GM20431 (cell line): ENCODE measurements at regions not wholly inside any gene's neighbourhood (a gene's known extent, or its start where the extent isn't known, plus 50 kb on each side); places are given as distances from the start of the nearest gene placed in this dataset.

Experiments
- in situ Hi-C: fragments of 300-500 bp; cut with MseI, MboI; formaldehyde crosslinking; loops from one replicate; pipeline ENCODE4 v1.15.0; 2020; ENCODE audit warnings: low sequenced_read_pairs; ENCODE audit not compliant: unreplicated experiment

- in situ Hi-C loops, result no loop called here
Observed at GRCh38 chr1:30359539-30360220, 363.7 kb downstream of the MATN1 start.

- in situ Hi-C loops, result no loop called here
Observed at GRCh38 chr1:30358500-30358899, 364.9 kb downstream of the MATN1 start.

GRCh38 chr1:30356839-30357238, 366.5 kb downstream of the MATN1 start:
- in situ Hi-C loops, result no loop called here

GRCh38 chr1:30354410-30354809, 369.0 kb downstream of the MATN1 start:
- in situ Hi-C loops, result no loop called here

GRCh38 chr1:30353637-30354036, 369.7 kb downstream of the MATN1 start:
- in situ Hi-C loops, result no loop called here

- in situ Hi-C loops, result no loop called here
Observed at GRCh38 chr1:30348147-30348546, 375.2 kb downstream of the MATN1 start.

- in situ Hi-C loops, result no loop called here
Observed at GRCh38 chr1:30345491-30346130, 377.8 kb downstream of the MATN1 start.

GRCh38 chr1:30343562-30343961, 379.8 kb downstream of the MATN1 start:
- in situ Hi-C loops, result no loop called here

- in situ Hi-C loops, result no loop called here
Observed at GRCh38 chr1:30342535-30343141, 380.7 kb downstream of the MATN1 start.

- in situ Hi-C loops, result no loop called here
Observed at GRCh38 chr1:30340934-30341333, 382.5 kb downstream of the MATN1 start.

- in situ Hi-C loops, result no loop called here
Observed at GRCh38 chr1:30339866-30340265, 383.5 kb downstream of the MATN1 start.

GRCh38 chr1:30338765-30339164, 384.6 kb downstream of the MATN1 start:
- in situ Hi-C loops, result no loop called here

GRCh38 chr1:30337324-30337620, 386.1 kb downstream of the MATN1 start:
- in situ Hi-C loops, result no loop called here

GRCh38 chr1:30336550-30337323, 386.6 kb downstream of the MATN1 start:
- in situ Hi-C loops, result no loop called here

- in situ Hi-C loops, result no loop called here
Observed at GRCh38 chr1:30335997-30336390, 387.4 kb downstream of the MATN1 start.

GRCh38 chr1:30335389-30335996, 387.9 kb downstream of the MATN1 start:
- in situ Hi-C loops, result no loop called here

- in situ Hi-C loops, result no loop called here
Observed at GRCh38 chr1:30334767-30335166, 388.6 kb downstream of the MATN1 start.

- in situ Hi-C loops, result no loop called here
Observed at GRCh38 chr1:30332116-30333094, 391.0 kb downstream of the MATN1 start.

GRCh38 chr1:30331415-30332065, 391.8 kb downstream of the MATN1 start:
- in situ Hi-C loops, result no loop called here
